ENCODE measurements at regions not wholly inside any gene's neighbourhood (a gene's known extent, or its start where the extent isn't known, plus 50 kb on each side); places are given as distances from the start of the nearest gene placed in this dataset.
"Not testable (repeated sequence)": the region's sequence is repeated elsewhere in the genome, so short reads cannot be mapped to it uniquely, and the experiment has no call there.

DNA sequence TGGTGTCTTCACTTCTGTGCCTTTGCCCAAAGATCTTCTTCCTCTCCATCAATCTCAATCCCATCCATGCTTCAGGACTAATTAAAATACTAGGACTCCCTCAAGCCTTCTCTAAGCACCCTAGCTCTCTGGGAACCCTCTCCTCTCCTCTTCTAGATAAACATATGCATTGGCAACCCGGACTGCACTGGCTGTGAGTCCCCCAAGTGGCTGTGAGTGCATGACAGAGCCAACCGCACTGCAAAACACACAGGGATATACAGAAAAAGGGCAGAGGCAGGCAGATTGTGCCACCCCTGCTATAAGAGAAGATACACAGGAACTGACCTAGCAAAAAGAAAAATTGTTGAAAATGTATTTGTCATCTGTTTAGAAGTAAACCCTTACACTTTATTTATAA, 457.1 kb downstream of the MFSD1 start:
- Histone ChIP-seq H3K27me3 (ENCODE audit: control insufficient read depth, insufficient read depth, low read length) (no peaks in the 10 kb centered on the region), H3K4me2 (ENCODE audit: low read length) (no peak overlapping the region)

DNA sequence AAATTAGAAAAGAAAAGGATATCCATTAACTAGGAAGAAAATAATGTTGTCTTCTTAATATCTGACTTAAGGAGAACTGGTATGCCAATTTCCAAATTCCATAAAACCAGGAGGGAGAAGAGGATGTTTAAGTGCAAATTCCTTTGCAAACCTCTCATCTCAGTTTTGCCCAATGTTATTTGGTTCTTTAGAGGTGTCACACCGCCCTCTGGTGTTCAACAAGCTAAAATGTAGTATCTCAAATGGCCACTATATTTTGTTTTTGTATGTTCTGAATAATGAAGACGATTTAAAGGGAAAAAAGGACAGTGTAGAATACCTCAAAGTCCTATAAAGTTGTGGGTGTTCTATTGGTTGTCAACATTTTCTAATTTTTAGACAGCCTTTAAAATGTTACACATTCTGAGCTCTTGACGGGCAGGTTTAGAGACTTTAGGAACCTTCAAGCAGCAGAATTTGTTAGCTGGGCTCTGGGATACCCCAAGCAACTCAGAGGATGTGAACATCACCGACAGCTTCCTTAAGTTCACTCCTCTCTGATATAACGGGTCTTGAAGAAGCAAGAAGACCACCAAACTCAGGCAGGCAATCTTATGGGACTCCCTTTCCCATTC, 458.3 kb downstream of the MFSD1 start:
- Histone ChIP-seq H3K9me3 (replicated peaks; ENCODE audit: low read length) (no peaks in the 10 kb centered on the region), H3K9ac (ENCODE audit: low read depth, low read length) (no peak overlapping the region), H3K27me3 (ENCODE audit: control insufficient read depth, insufficient read depth, low read length) (no peaks in the 10 kb centered on the region), H3K36me3 (ENCODE audit: insufficient read depth, low read length) (no peaks in the 10 kb centered on the region), H3K4me1 (ENCODE audit: control insufficient read depth, insufficient read depth, low read length) (no peaks in the 10 kb centered on the region), H3K4me2 (ENCODE audit: low read length) (no peak overlapping the region), H3K4me3 (ENCODE audit: low read length) (no peak overlapping the region)

More for the DNA sequence above, 457.1 kb downstream of the MFSD1 start:
- Histone ChIP-seq H3K9me3 (replicated peaks; ENCODE audit: low read length) (no peaks in the 10 kb centered on the region), H3K4me1 (ENCODE audit: control insufficient read depth, insufficient read depth, low read length) (peaks cover 4% of the 10 kb centered on the region), H3K36me3 (ENCODE audit: insufficient read depth, low read length) (no peaks in the 10 kb centered on the region), H3K4me3 (ENCODE audit: low read length) (no peak overlapping the region), H3K9ac (ENCODE audit: low read depth, low read length) (no peak overlapping the region)

DNA sequence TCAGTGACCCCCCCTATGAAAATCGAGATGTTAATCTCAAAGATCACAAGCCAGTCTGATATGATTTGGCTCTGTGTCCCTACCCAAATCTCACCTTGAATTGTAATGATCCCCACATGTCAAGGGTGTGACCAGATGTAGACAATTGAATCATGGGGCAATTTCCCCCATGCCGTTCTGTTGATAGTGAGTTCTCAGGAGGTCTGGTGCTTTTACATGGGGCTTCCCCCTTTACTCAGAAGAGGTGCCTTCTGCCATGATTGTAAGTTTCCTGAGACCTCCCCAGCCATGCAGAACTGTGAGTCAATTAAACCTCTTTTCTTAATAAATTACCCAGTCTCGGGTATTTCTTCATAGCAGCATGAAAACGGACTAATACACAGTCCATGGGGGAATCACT, 459.5 kb downstream of the MFSD1 start:
- not testable (repeated sequence) for H3K9ac ChIP-seq (ENCODE audit: low read depth, low read length); H3K9me3 ChIP-seq (replicated peaks; ENCODE audit: low read length); H3K4me3 ChIP-seq (ENCODE audit: low read length); H3K27me3 ChIP-seq (ENCODE audit: control insufficient read depth, insufficient read depth, low read length); H3K36me3 ChIP-seq (ENCODE audit: insufficient read depth, low read length); H3K4me2 ChIP-seq (ENCODE audit: low read length); H3K4me1 ChIP-seq (ENCODE audit: control insufficient read depth, insufficient read depth, low read length)

DNA sequence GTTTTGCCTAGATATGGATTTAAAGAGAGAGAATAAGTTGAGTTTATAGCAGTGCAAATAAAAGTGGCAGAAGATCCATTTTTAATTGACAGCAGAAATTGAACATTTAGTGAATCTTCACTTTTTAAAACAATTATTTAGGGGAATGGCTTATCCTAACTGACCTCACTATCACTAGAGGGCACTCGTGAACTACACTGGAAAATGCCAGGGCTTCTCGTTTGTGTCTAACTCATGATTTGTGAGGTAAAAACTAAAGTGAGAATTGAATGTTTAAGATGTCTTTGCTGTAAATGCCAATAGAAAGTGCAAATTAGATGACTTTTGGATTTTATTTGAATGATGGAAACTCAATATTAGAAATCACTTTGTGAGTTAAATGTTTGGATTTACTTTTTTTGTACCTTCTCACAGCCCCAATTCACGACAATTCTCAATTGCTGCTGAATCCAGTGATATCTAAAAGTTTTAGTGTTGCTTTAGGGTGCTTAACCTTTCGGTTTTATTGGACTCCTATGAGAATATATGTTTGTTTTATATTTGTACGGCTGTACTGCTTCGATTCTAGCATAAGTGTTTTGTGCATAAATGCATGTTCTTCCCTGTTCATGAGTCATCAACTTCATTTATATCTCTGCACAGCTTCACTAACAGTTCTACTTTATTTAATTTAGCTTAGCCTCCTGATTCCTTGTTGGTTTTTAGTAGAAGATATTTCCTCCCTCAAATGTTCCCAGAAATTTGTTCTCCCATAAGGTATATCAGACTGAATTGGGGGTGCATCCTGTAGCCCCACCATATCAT, 462.1 kb downstream of the MFSD1 start:
- H3K9me3 ChIP-seq (replicated peaks; ENCODE audit: low read length) = no peaks in the 10 kb centered on the region
- no peaks in the 10 kb centered on the region for H3K27me3 ChIP-seq (ENCODE audit: control insufficient read depth, insufficient read depth, low read length)
- no peak overlapping the region for H3K9ac ChIP-seq (ENCODE audit: low read depth, low read length)
- no peak overlapping the region for H3K4me3 ChIP-seq (ENCODE audit: low read length)
- H3K4me1 ChIP-seq (ENCODE audit: control insufficient read depth, insufficient read depth, low read length) = no peaks in the 10 kb centered on the region
- H3K4me2 ChIP-seq (ENCODE audit: low read length) = no peak overlapping the region
- no peaks in the 10 kb centered on the region for H3K36me3 ChIP-seq (ENCODE audit: insufficient read depth, low read length)

DNA sequence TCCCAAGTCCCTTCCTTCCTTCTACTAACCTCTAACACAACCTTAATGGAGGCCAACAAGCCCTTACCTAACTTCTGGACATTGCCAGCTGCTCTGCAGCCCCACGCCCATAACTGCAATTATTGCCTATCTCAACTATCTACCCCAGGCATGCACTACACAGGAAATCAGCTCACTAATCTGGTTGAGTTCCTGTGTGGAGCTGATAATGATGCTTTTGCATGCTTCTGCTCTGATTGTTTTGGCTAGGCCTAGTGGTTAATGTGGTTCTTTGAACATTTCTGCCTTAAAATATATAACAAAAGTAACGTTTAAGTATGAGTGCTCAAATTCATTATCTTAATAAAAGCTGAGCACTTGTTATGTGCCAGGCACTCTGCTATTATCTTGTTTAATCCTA, 463.9 kb downstream of the MFSD1 start:
- no peak overlapping the region for H3K9ac ChIP-seq (ENCODE audit: low read depth, low read length)
- H3K4me2 ChIP-seq (ENCODE audit: low read length) = no peak overlapping the region
- no peaks in the 10 kb centered on the region for H3K4me1 ChIP-seq (ENCODE audit: control insufficient read depth, insufficient read depth, low read length)
- H3K4me3 ChIP-seq (ENCODE audit: low read length) = no peak overlapping the region
- H3K27me3 ChIP-seq (ENCODE audit: control insufficient read depth, insufficient read depth, low read length) = no peaks in the 10 kb centered on the region
- no peaks in the 10 kb centered on the region for H3K36me3 ChIP-seq (ENCODE audit: insufficient read depth, low read length)
- H3K9me3 ChIP-seq (replicated peaks; ENCODE audit: low read length) = no peaks in the 10 kb centered on the region

DNA sequence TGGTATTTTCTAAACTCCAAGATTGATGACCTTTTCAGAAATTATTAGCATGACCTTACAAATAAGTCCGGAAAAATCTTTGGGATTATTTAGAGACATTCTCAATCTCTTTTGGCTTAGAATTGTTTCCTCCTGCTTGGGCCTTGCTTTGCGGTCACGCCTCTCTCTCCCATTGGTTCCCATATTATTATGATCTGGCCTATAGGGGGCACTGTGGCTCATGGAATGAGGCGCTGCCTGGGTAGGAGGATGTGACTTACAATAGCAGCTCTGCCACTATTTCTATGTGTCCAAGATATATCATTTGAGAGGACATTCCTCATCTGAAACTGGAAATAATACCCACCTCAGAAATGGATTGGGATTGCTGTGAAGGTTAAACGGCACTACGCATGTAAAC, 464.9 kb downstream of the MFSD1 start:
- no peaks in the 10 kb centered on the region for H3K4me1 ChIP-seq (ENCODE audit: control insufficient read depth, insufficient read depth, low read length)
- H3K4me2 ChIP-seq (ENCODE audit: low read length) = no peak overlapping the region
- no peaks in the 10 kb centered on the region for H3K9me3 ChIP-seq (replicated peaks; ENCODE audit: low read length)
- no peaks in the 10 kb centered on the region for H3K36me3 ChIP-seq (ENCODE audit: insufficient read depth, low read length)
- H3K27me3 ChIP-seq (ENCODE audit: control insufficient read depth, insufficient read depth, low read length) = no peaks in the 10 kb centered on the region
- no peak overlapping the region for H3K9ac ChIP-seq (ENCODE audit: low read depth, low read length)
- no peak overlapping the region for H3K4me3 ChIP-seq (ENCODE audit: low read length)

DNA sequence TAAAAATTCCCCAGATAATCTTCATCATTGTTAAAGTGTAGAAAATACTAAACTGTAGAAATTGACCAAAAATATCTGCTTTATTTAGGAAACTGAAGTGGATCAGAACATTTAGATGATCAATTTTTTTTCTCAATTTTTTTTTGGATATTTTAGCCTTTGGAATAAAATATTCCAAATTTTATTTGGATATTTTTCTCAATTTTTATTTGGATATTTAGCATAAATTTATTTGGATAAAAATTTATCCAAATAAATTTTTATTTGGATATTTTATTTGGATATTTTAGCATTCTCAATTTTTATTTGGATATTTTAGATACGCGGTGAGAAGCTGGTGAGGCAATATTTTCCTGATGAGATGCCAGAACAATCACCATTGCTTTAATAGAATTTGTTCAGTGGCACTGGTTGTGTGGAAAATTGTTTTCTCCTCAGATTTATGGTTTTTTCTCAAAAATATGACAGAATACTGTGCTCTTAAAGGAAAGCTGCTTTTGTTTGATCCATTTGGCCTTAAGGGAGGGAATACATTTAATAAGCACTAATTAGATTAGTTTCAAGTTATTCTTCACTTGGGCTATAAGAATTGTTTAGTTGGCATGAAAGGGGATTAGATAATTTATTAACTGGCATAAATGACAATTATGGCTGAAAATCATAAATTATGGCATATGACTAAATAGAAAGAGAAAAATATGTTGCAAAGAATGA, 470.1 kb downstream of the MFSD1 start:
- H3K9me3 ChIP-seq (replicated peaks; ENCODE audit: low read length) = no peaks in the 10 kb centered on the region

DNA sequence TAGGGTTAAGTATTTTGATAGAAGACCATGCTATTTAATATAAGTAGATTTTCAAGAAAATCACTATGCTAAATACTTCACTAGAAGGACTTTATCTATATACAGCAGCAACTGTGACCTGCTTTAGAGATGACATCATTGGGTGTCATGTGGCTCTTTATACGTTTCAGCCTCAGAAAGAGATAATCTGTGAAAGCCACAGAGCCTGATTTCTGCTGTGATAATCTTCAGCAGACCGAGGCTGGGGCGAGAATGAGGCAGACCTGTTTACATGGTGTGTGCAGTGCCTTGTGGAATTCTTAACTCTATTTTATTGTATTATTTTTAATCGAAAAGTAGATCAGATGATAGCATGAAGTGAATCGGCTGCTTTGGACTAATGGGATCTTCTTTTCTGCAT, 471.2 kb downstream of the MFSD1 start:
- Histone ChIP-seq H3K9me3 (replicated peaks; ENCODE audit: low read length) (no peaks in the 10 kb centered on the region), H3K27me3 (ENCODE audit: control insufficient read depth, insufficient read depth, low read length) (peaks cover 5% of the 10 kb centered on the region), H3K4me1 (ENCODE audit: control insufficient read depth, insufficient read depth, low read length) (peaks cover 3% of the 10 kb centered on the region), H3K4me2 (ENCODE audit: low read length) (no peak overlapping the region), H3K36me3 (ENCODE audit: insufficient read depth, low read length) (no peaks in the 10 kb centered on the region), H3K4me3 (ENCODE audit: low read length) (no peak overlapping the region), H3K9ac (ENCODE audit: low read depth, low read length) (no peak overlapping the region)

More for the DNA sequence above, 470.1 kb downstream of the MFSD1 start:
- no peak overlapping the region for H3K9ac ChIP-seq (ENCODE audit: low read depth, low read length)
- no peak overlapping the region for H3K4me3 ChIP-seq (ENCODE audit: low read length)
- no peaks in the 10 kb centered on the region for H3K36me3 ChIP-seq (ENCODE audit: insufficient read depth, low read length)
- H3K4me1 ChIP-seq (ENCODE audit: control insufficient read depth, insufficient read depth, low read length) = peaks cover 3% of the 10 kb centered on the region
- H3K4me2 ChIP-seq (ENCODE audit: low read length) = no peak overlapping the region
- peaks cover 4% of the 10 kb centered on the region for H3K27me3 ChIP-seq (ENCODE audit: control insufficient read depth, insufficient read depth, low read length)

DNA sequence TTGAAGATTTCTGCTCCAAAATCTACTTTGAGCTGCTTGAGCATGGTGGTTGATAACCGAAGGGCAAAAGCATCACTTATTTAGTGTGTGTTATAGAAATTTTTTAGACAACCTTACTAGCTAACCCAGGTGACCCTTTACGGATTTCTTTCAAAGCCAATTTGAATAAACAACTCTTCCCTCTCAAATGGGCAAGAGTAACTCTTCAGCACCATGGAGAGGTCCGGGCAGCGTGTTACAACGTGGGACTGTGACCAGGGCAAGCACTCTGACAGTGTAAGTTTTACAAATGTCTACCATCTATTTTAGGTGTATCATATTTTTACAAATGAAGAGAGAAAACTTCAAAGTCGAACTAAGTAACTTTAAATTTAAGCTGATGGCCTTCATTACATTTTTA, 471.8 kb downstream of the MFSD1 start:
- H3K9me3 ChIP-seq (replicated peaks; ENCODE audit: low read length) = no peaks in the 10 kb centered on the region
- H3K4me2 ChIP-seq (ENCODE audit: low read length) = no peak overlapping the region
- peaks cover 3% of the 10 kb centered on the region for H3K4me1 ChIP-seq (ENCODE audit: control insufficient read depth, insufficient read depth, low read length)
- no peak overlapping the region for H3K9ac ChIP-seq (ENCODE audit: low read depth, low read length)
- no peaks in the 10 kb centered on the region for H3K36me3 ChIP-seq (ENCODE audit: insufficient read depth, low read length)
- peaks cover 5% of the 10 kb centered on the region for H3K27me3 ChIP-seq (ENCODE audit: control insufficient read depth, insufficient read depth, low read length)
- no peak overlapping the region for H3K4me3 ChIP-seq (ENCODE audit: low read length)

DNA sequence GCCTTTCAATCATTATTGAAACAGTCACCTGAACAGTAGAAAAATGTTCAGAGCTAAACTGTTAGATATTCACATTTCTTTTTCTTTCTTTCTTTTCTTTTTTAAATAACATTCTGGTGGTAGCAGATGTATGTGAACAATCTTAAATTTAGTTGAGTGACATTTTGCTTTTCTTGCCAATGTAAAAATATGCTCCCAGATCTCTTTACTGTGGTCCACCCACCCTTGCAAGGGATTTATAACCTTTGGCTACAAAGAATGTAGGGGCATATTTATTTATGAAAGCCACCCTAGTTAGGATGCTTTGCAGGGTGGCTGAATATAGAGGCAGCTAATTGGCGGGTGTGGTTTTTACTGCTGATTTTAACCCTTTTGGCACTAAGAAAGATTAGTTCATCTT, 473.9 kb downstream of the MFSD1 start:
- no peak overlapping the region for H3K9ac ChIP-seq (ENCODE audit: low read depth, low read length)
- H3K4me1 ChIP-seq (ENCODE audit: control insufficient read depth, insufficient read depth, low read length) = peaks cover 5% of the 10 kb centered on the region
- H3K4me2 ChIP-seq (ENCODE audit: low read length) = no peak overlapping the region
- H3K27me3 ChIP-seq (ENCODE audit: control insufficient read depth, insufficient read depth, low read length) = peaks cover 5% of the 10 kb centered on the region
- H3K36me3 ChIP-seq (ENCODE audit: insufficient read depth, low read length) = no peaks in the 10 kb centered on the region
- no peaks in the 10 kb centered on the region for H3K9me3 ChIP-seq (replicated peaks; ENCODE audit: low read length)
- no peak overlapping the region for H3K4me3 ChIP-seq (ENCODE audit: low read length)

DNA sequence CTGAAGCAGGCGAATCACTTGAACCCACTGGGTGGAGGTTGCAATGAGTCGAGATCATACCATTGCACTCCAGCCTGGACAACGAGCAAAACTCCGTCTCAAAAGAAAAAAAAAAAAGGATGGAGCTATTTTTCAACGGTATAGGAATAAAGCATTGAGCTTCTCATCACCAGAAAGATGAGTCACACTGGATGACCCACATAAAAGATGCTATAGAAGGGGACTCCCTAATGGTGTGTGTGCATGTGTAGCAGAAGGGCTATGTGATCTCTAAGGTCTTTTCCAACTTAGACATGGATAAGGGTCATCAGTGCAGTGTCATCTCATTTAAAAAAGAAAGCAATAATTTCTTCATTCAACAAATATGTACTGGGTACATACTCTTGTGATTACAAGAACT, 476.0 kb downstream of the MFSD1 start:
- H3K4me3 ChIP-seq (ENCODE audit: low read length) = no peak overlapping the region
- H3K9ac ChIP-seq (ENCODE audit: low read depth, low read length) = no peak overlapping the region
- no peaks in the 10 kb centered on the region for H3K36me3 ChIP-seq (ENCODE audit: insufficient read depth, low read length)
- H3K4me2 ChIP-seq (ENCODE audit: low read length) = no peak overlapping the region
- H3K27me3 ChIP-seq (ENCODE audit: control insufficient read depth, insufficient read depth, low read length) = peaks cover 5% of the 10 kb centered on the region
- peaks cover 5% of the 10 kb centered on the region for H3K4me1 ChIP-seq (ENCODE audit: control insufficient read depth, insufficient read depth, low read length)
- no peaks in the 10 kb centered on the region for H3K9me3 ChIP-seq (replicated peaks; ENCODE audit: low read length)
